Kidney (tissue), 13 donors: ENCODE measurements at regions not wholly inside any gene's neighbourhood (a gene's known extent, or its start where the extent isn't known, plus 50 kb on each side); places are given as distances from the start of the nearest gene placed in this dataset.
"Not testable (repeated sequence)": the region's sequence is repeated elsewhere in the genome, so short reads cannot be mapped to it uniquely, and the experiment has no call there.

Experiments used
- DNase-seq, 5 donors: peaks; one replicate each; pipeline ENCODE4 v3.0.0-alpha.2; 2013 to 2020
- FAIRE-seq: peaks from 2 replicates; lab custom pipeline; 2012; peaks lifted over from hg19 to GRCh38; lab: Jason Lieb, UNC
- H3K27ac ChIP-seq, 2 donors: one replicate each; pipeline ENCODE4 v1.7.0; 2013; ENCODE audit warnings: low read depth in 2 of 2, low read length in 2 of 2, inconsistent platforms in 1 of 2
- H3K27me3 ChIP-seq: one replicate; pipeline ENCODE4 v1.7.1; 2013; ENCODE audit warnings: low read length, inconsistent platforms; ENCODE audit not compliant: control insufficient read depth, insufficient read depth
- H3K36me3 ChIP-seq, 3 donors: one replicate each; pipeline versions ENCODE4 v1.7.0 to v1.7.1; 2013; ENCODE audit warnings: low read length in 3 of 3, control low read depth in 1 of 3, inconsistent platforms in 1 of 3; ENCODE audit not compliant: insufficient read depth in 3 of 3, control insufficient read depth in 2 of 3
- H3K4me1 ChIP-seq, 3 donors: one replicate each; pipeline versions ENCODE4 v1.7.0 to v1.7.1; 2013; ENCODE audit warnings: low read length in 3 of 3, inconsistent platforms in 1 of 3, low read depth in 1 of 3; ENCODE audit not compliant: control insufficient read depth in 2 of 3, insufficient read depth in 2 of 3
- H3K4me3 ChIP-seq, 3 donors: one replicate each; pipeline versions ENCODE4 v1.7.0 to v1.8.1; 2013; ENCODE audit warnings: low read length in 3 of 3, control low read depth in 1 of 3, inconsistent platforms in 1 of 3
- H3K9ac ChIP-seq, 3 donors: one replicate each; pipeline versions ENCODE4 v1.7.0 to v1.7.1; 2013; ENCODE audit warnings: low read length in 3 of 3, control low read depth in 1 of 3, inconsistent platforms in 1 of 3
- H3K9me3 ChIP-seq, 3 donors: one replicate each; pipeline versions ENCODE4 v1.7.0 to v1.7.1; 2013; ENCODE audit warnings: low read length in 3 of 3, control low read depth in 1 of 3, inconsistent platforms in 1 of 3; ENCODE audit not compliant: control insufficient read depth in 2 of 3, insufficient read depth in 1 of 3
- CTCF ChIP-seq: IDR thresholded peaks from 3 replicates; pipeline ENCODE4 v1.5.1; 2012; ENCODE audit warnings: mild to moderate bottlenecking, moderate library complexity, borderline replicate concordance; ENCODE audit not compliant: insufficient read depth; ENCODE audit errors: extremely low read depth
- intact Hi-C: fragments of 100-400 bp; cut with DNase I; formaldehyde crosslinking; loops from one replicate; pipeline ENCODE4 v1.11.1; 2022
- donor health status: control.
- donor health status: control.
- donor health status: control.
- donor health status: control.
- donor health status: control.
- donor health status: DM: yes; HTN: yes; CAD: no.
- donor health status: Normal renal cell carcinoma (clear cell type).

GRCh38 chr3:75502769-75503756 is 161.1 kb upstream of the FRG2C start:
- H3K27ac ChIP-seq, H3K36me3 ChIP-seq, H3K4me1 ChIP-seq, FAIRE-seq, H3K9me3 ChIP-seq, H3K27me3 ChIP-seq, intact Hi-C loops: not testable (repeated sequence)
- peak in 4 of 5 donors; percentile 41 to 86 (median 83) for DNase-seq
- Histone ChIP-seq H3K4me3 (peak overlapping the region; percentile 50 to 54 (median 53)), H3K9ac (peak overlapping the region in 1 of 3 donors; percentile 31)
- TF ChIP-seq CTCF = peak; percentile 15

GRCh38 chr3:75506603-75507002 is 157.5 kb upstream of the FRG2C start:
- Histone ChIP-seq H3K4me3 (no peak overlapping the region), H3K9ac (no peak overlapping the region), H3K4me1 (peaks cover 0 to 5% (median 0%) of the 10 kb centered on the region in 3 donors), H3K27ac (no peak overlapping the region), H3K36me3 (no peaks in the 10 kb centered on the region), H3K9me3 (peaks cover 0 to 5% (median 0%) of the 10 kb centered on the region in 3 donors), H3K27me3 (no peaks in the 10 kb centered on the region)
- no peak for TF ChIP-seq CTCF
- FAIRE-seq (no peak), DNase-seq (no peak)
- intact Hi-C loops = no loop called here

GRCh38 chr3:75507956-75508355 is 156.2 kb upstream of the FRG2C start:
- H3K36me3 ChIP-seq, FAIRE-seq, intact Hi-C loops, H3K4me1 ChIP-seq, H3K9ac ChIP-seq, H3K4me3 ChIP-seq, H3K9me3 ChIP-seq, H3K27ac ChIP-seq, DNase-seq, H3K27me3 ChIP-seq: not testable (repeated sequence)

GRCh38 chr3:75527657-75528056 is 136.5 kb upstream of the FRG2C start:
- DNase-seq, FAIRE-seq: not testable (repeated sequence)

More at GRCh38 chr3:75527657-75528056, 136.5 kb upstream of the FRG2C start:
- H3K27ac ChIP-seq, H3K9ac ChIP-seq, H3K9me3 ChIP-seq, H3K4me3 ChIP-seq, H3K36me3 ChIP-seq, H3K4me1 ChIP-seq, intact Hi-C loops, H3K27me3 ChIP-seq: not testable (repeated sequence)
